ENCODE measurements at regions not wholly inside any gene's neighbourhood (a gene's known extent, or its start where the extent isn't known, plus 50 kb on each side); places are given as distances from the start of the nearest gene placed in this dataset.
A peak's percentile ranks its signal among the peaks of the same experiment; 100 is the strongest.

DNA sequence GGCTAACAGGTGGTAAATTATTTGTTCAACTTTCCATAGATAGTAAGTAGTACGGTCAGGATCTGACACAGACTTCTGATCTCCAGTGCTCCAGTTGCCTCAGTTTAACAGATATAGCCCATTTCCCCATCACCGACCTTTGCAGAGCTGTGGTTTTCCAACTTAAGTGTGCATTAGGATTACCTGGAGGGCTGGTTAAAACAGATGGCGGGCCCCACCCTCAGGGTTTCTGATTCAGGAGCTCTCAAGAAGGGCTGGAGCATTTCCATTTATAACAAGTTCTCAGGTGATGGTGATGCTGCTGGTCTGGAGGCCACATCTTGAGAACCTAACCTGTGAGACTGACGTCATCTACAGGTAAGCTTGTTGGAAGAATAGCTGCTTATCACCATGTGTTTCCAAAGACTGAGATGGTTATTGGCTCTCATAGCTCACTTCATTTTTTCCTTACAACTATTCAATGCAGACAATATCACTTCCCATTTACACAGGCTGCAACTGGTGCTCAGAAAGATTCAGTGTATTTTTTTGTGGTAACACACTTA is 360.1 kb upstream of the CHD6 start:
- DNase-seq (no peak), ATAC-seq (no peak)
- no peak for TF ChIP-seq CTCF (IDR thresholded peaks at IDR 0.05)
- H3K9me3 ChIP-seq: no peaks in the 10 kb centered on the region
- no peak overlapping the region for H3K4me3 ChIP-seq
- intact Hi-C loops (cut with DNase I): no loop called here
- no peaks in the 10 kb centered on the region for H3K27me3 ChIP-seq
- H3K36me3 ChIP-seq: no peaks in the 10 kb centered on the region
- no peak overlapping the region for H3K27ac ChIP-seq
- H3K4me1 ChIP-seq: no peaks in the 10 kb centered on the region

GRCh38 chr20:41969656-41970055 is 351.5 kb upstream of the CHD6 start:
- intact Hi-C loops (cut with DNase I): no loop called here
- DNase-seq: no peak

GRCh38 chr20:41960166-41960565 is 342.0 kb upstream of the CHD6 start:
- intact Hi-C loops (cut with DNase I): no loop called here
- no peak for ATAC-seq
- TF ChIP-seq CTCF (IDR thresholded peaks at IDR 0.05): no peak

More at GRCh38 chr20:41969656-41970055, 351.5 kb upstream of the CHD6 start:
- no peak overlapping the region for H3K4me3 ChIP-seq
- no peaks in the 10 kb centered on the region for H3K4me1 ChIP-seq
- H3K27ac ChIP-seq: no peak overlapping the region
- no peaks in the 10 kb centered on the region for H3K9me3 ChIP-seq
- no peak for TF ChIP-seq CTCF (IDR thresholded peaks at IDR 0.05)
- no peaks in the 10 kb centered on the region for H3K36me3 ChIP-seq
- no peaks in the 10 kb centered on the region for H3K27me3 ChIP-seq
- ATAC-seq: no peak

DNA sequence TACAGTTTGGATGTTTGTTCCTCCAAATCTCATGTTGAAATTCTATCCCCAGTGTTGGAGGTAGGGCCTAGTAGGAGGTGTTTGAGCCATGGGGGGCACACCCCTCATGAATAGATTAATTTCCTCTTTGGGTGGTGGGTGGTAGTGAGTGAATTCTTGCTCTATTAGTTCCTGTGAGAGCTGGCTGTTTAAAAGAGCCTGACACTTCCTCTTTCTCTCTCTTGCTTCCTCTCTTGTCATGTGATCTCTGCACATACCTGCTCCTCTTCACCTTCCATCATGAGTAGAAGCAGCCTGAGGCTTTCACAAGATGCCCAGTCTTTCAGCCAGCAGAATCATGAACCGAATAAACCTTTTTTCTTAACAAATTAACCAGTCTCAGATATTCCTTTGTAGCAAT is 340.2 kb upstream of the CHD6 start:
- intact Hi-C loops (cut with DNase I): no loop called here
- Histone ChIP-seq H3K4me3 (no peak overlapping the region), H3K36me3 (no peaks in the 10 kb centered on the region), H3K27ac (no peak overlapping the region), H3K9me3 (no peaks in the 10 kb centered on the region), H3K27me3 (no peaks in the 10 kb centered on the region), H3K4me1 (no peaks in the 10 kb centered on the region)
- TF ChIP-seq CTCF (IDR thresholded peaks at IDR 0.05): no peak
- DNase-seq (no peak), ATAC-seq (no peak)

More at GRCh38 chr20:41960166-41960565, 342.0 kb upstream of the CHD6 start:
- DNase-seq: no peak
- no peaks in the 10 kb centered on the region for H3K4me1 ChIP-seq
- H3K4me3 ChIP-seq: no peak overlapping the region
- no peak overlapping the region for H3K27ac ChIP-seq
- no peaks in the 10 kb centered on the region for H3K9me3 ChIP-seq
- no peaks in the 10 kb centered on the region for H3K27me3 ChIP-seq
- H3K36me3 ChIP-seq: no peaks in the 10 kb centered on the region

- H3K27me3 ChIP-seq: no peaks in the 10 kb centered on the region
- H3K4me3 ChIP-seq: no peak overlapping the region
- peak; percentile 45 for TF ChIP-seq CTCF (IDR thresholded peaks at IDR 0.05)
- DNase-seq (no peak), ATAC-seq (peak; percentile 43)
- intact Hi-C loops (cut with DNase I): no loop called here
- no peaks in the 10 kb centered on the region for H3K9me3 ChIP-seq
- no peaks in the 10 kb centered on the region for H3K36me3 ChIP-seq
- no peak overlapping the region for H3K27ac ChIP-seq
- no peaks in the 10 kb centered on the region for H3K4me1 ChIP-seq
Observed at GRCh38 chr20:41956338-41957074, 338.3 kb upstream of the CHD6 start.

Data from upper lobe of right lung (tissue), 1 donor.